ENCODE measurements at regions not wholly inside any gene's neighbourhood (a gene's known extent, or its start where the extent isn't known, plus 50 kb on each side); places are given as distances from the start of the nearest gene placed in this dataset.
"Not testable (repeated sequence)": the region's sequence is repeated elsewhere in the genome, so short reads cannot be mapped to it uniquely, and the experiment has no call there.

- no peak for DNase-seq (ENCODE audit: low spot score)
These were observed 177.3 kb downstream of the BANP start for GRCh38 chr16:88128556-88128955.

GRCh38 chr16:88129133-88129532, 177.9 kb downstream of the BANP start:
- not testable (repeated sequence) for DNase-seq (ENCODE audit: low spot score)

- DNase-seq (ENCODE audit: low spot score) = no peak
These were observed 178.8 kb downstream of the BANP start for GRCh38 chr16:88130016-88130415.

- DNase-seq (ENCODE audit: low spot score) = no peak
These were observed 179.4 kb downstream of the BANP start for GRCh38 chr16:88130681-88131080.

GRCh38 chr16:88131256-88131655, 180.0 kb downstream of the BANP start:
- DNase-seq (ENCODE audit: low spot score) = no peak

GRCh38 chr16:88131966-88132365, 180.7 kb downstream of the BANP start:
- no peak for DNase-seq (ENCODE audit: low spot score)

- DNase-seq (ENCODE audit: low spot score) = no peak
These were observed 181.7 kb downstream of the BANP start for GRCh38 chr16:88132836-88133506.

GRCh38 chr16:88133507-88133843, 182.2 kb downstream of the BANP start:
- no peak for DNase-seq (ENCODE audit: low spot score)

GRCh38 chr16:88134172-88134898, 183.1 kb downstream of the BANP start:
- DNase-seq (ENCODE audit: low spot score) = not testable (repeated sequence)

GRCh38 chr16:88134899-88135682, 183.9 kb downstream of the BANP start:
- not testable (repeated sequence) for DNase-seq (ENCODE audit: low spot score)

GRCh38 chr16:88136211-88136713, 185.0 kb downstream of the BANP start:
- DNase-seq (ENCODE audit: low spot score) = not testable (repeated sequence)

GRCh38 chr16:88136939-88137338, 185.7 kb downstream of the BANP start:
- not testable (repeated sequence) for DNase-seq (ENCODE audit: low spot score)

- DNase-seq (ENCODE audit: low spot score) = not testable (repeated sequence)
These were observed 187.9 kb downstream of the BANP start for GRCh38 chr16:88139141-88139540.

GRCh38 chr16:88140195-88140594, 189.0 kb downstream of the BANP start:
- DNase-seq (ENCODE audit: low spot score) = not testable (repeated sequence)

GRCh38 chr16:88141580-88141979, 190.3 kb downstream of the BANP start:
- DNase-seq (ENCODE audit: low spot score) = no peak

- not testable (repeated sequence) for DNase-seq (ENCODE audit: low spot score)
These were observed 191.1 kb downstream of the BANP start for GRCh38 chr16:88142056-88142935.

GRCh38 chr16:88143122-88144027, 192.1 kb downstream of the BANP start:
- DNase-seq (ENCODE audit: low spot score) = not testable (repeated sequence)

GRCh38 chr16:88144028-88144511, 192.8 kb downstream of the BANP start:
- no peak for DNase-seq (ENCODE audit: low spot score)

- not testable (repeated sequence) for DNase-seq (ENCODE audit: low spot score)
These were observed 194.1 kb downstream of the BANP start for GRCh38 chr16:88145376-88145775.

- not testable (repeated sequence) for DNase-seq (ENCODE audit: low spot score)
These were observed 194.7 kb downstream of the BANP start for GRCh38 chr16:88145824-88146405.
